ENCODE measurements at regions not wholly inside any gene's neighbourhood (a gene's known extent, or its start where the extent isn't known, plus 50 kb on each side); places are given as distances from the start of the nearest gene placed in this dataset.
"Not testable (repeated sequence)": the region's sequence is repeated elsewhere in the genome, so short reads cannot be mapped to it uniquely, and the experiment has no call there.

DNA sequence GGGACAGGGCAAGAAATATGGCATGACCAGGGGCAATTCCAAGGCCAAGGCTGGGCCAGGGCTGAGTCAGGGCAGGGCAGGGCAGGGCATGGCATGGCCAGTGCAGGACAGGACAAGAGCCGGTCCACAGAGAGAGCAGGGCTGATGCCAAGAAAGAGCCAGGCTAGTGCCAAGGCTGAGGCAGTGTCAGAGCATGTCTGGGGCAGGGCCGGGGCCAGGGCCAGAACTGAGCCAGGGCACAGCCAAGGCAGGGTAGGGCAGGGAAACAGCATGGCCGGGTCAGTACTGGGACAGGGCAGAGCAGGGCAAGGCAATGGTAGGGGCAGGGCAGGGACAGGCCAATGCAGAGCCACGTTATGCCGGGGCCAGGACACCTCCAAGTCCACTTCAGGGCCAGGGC lies 403.9 kb downstream of the ZNF33B start:
- TF ChIP-seq, protein P1, sequence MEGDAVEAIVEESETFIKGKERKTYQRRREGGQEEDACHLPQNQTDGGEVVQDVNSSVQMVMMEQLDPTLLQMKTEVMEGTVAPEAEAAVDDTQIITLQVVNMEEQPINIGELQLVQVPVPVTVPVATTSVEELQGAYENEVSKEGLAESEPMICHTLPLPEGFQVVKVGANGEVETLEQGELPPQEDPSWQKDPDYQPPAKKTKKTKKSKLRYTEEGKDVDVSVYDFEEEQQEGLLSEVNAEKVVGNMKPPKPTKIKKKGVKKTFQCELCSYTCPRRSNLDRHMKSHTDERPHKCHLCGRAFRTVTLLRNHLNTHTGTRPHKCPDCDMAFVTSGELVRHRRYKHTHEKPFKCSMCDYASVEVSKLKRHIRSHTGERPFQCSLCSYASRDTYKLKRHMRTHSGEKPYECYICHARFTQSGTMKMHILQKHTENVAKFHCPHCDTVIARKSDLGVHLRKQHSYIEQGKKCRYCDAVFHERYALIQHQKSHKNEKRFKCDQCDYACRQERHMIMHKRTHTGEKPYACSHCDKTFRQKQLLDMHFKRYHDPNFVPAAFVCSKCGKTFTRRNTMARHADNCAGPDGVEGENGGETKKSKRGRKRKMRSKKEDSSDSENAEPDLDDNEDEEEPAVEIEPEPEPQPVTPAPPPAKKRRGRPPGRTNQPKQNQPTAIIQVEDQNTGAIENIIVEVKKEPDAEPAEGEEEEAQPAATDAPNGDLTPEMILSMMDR (IDR thresholded peaks at IDR 0.05; ENCODE audit: borderline replicate concordance, extremely low read depth, low read length, poor library complexity, severe bottlenecking): not testable (repeated sequence)
- TF ChIP-seq EZH2 (IDR thresholded peaks at IDR 0.05; ENCODE audit: borderline replicate concordance, low read depth, low read length, severe bottlenecking): not testable (repeated sequence)

All from DND-41 (cell line).